CD4-positive, alpha-beta T cell treated with Interleukin-4 for 4 hours (primary cell): ENCODE measurements at regions not wholly inside any gene's neighbourhood (a gene's known extent, or its start where the extent isn't known, plus 50 kb on each side); places are given as distances from the start of the nearest gene placed in this dataset.

Experiments used
- DNase-seq: peaks from one replicate; pipeline ENCODE4 v3.0.0-alpha.2; 2020

DNA sequence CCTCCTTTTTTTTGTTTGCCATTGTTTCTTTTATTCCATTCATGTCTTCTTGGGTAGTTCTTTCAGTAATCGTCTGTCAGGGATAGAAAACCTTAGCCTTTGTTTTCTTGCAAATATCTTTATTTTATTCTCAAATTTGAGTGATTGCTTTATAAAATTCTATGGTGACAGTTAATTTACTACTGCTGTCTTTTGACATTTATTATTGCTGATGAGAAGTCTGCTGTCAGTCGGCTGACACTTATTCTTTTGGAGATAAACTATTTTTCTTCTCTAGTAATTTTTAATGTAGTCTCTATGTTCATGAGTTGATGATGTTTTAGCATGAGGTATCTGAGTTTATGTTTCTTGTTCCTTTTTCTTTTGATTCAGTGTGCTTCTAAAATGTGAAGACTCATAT, 983.8 kb downstream of the TTLL7 start:
- DNase-seq = no peak

DNA sequence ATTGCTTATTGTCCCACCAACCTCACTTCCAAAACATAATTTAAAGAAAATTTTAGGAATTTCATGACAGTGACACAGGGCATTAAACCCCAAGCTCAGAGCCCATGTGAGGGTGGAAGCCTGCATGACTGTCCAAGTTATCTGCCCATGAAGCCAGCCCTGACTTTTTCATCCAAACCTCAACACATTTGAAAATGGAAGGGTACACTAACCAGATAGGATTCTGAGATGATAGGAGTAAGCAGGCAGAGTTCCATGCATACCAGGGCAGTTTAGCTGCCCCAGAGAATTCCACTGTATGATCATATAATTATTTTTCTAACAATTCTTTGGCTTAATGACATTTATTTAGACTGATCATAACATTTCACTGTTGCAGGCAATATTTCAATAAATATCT, 986.0 kb downstream of the TTLL7 start:
- DNase-seq = no peak

GRCh38 chr1:83011265-83011664, 987.7 kb downstream of the TTLL7 start:
- no peak for DNase-seq

GRCh38 chr1:83006271-83006670, 992.7 kb downstream of the TTLL7 start:
- no peak for DNase-seq

DNA sequence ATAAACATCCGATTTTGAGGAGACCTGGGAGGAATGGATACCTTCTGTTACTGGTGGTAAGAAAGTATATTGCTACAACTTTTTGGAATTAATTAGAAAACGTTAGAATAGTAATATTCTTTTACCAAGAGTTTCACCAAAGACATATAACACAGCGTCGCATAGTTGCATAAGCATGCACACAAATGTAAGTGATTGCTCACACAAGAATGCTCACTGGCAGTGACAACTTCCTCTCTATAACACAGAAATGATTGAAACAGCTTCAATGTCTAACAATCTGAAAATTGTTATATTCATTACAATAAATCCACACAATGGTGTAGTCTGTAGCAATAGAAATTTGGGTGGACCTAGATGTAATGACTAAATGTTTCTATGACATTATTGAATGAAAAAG, 998.6 kb downstream of the TTLL7 start:
- no peak for DNase-seq

- no peak for DNase-seq
Measured at GRCh38 chr1:82995951-82996350, 1003.0 kb downstream of the TTLL7 start.

DNA sequence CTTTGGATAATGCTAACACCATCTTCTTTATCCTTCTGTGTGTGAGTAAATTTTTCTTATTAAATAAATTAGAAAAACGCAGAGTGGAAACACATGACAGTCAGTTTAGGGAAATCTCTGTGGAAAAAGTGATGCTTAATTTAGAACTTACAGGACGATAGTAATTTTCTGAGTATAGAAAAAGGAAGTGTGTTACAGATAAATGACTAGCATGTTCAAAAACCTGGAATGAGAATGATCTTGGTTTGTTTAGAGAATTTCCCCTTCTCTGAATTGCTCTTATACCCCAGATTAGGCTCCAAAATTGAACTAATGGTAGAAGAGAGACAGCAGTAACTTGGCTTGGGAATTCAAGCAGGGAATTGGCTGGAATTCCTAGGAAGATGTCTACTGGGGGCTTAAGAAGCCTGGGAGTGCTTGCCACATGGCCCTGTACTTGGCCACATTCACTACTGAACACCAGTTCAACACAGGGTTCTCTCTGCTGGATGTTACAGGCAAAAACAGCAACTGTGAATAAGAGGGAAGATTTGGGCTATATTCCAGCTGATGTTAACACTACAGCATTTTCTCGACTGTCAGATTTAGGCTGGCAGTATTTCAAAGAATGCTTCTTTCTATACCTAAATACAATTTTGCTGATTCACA, 1004.2 kb downstream of the TTLL7 start:
- DNase-seq = no peak

DNA sequence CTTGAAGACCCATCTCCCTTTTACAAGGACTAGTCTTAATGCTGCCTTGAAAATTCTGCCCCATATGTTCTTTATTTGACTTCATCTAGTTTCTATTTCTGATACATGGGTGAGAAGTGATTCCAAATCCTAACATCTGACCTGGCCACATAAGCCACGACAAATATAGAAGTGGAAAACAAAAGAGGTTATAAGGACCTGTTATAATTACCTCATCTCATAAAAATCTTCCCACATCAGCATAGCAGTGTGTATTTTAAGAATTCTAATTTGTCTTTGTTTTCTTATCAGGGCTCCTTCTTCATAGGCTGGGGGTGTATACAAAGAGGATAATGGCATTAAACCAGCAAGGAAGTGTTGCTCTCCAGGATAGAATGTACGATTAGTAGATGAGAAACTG, 1007.4 kb downstream of the TTLL7 start:
- DNase-seq = no peak

- no peak for DNase-seq
Measured at GRCh38 chr1:82979593-82980236, 1019.2 kb downstream of the TTLL7 start.

- no peak for DNase-seq
Measured at GRCh38 chr1:82978461-82979324, 1020.2 kb downstream of the TTLL7 start.

- no peak for DNase-seq
Measured at GRCh38 chr1:82972841-82973553, 1025.9 kb downstream of the TTLL7 start.

DNA sequence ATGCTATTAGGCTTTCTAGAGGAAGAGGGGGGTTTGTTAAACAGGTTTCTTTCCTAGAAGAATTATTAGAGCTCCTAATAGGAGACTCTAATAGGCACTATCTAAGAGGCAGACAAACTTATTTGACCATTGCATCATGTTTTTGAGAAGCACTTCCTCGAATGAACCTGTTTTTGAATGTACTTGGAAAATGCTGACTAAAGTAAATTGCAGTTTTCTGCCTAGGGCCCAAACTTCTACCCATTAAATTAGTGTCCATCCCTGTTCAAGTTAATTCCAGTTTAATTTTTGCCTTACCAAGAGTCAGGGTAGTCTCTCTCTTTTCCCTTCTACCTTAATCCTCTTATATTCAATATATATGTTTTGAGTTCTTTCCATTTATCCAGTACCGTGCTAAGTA, 1029.6 kb downstream of the TTLL7 start:
- DNase-seq = no peak

- no peak for DNase-seq
Measured at GRCh38 chr1:82962658-82963057, 1036.3 kb downstream of the TTLL7 start.

- no peak for DNase-seq
Measured at GRCh38 chr1:82950606-82951200, 1048.2 kb downstream of the TTLL7 start.

- no peak for DNase-seq
Measured at GRCh38 chr1:82948386-82948785, 1050.5 kb downstream of the TTLL7 start.

DNA sequence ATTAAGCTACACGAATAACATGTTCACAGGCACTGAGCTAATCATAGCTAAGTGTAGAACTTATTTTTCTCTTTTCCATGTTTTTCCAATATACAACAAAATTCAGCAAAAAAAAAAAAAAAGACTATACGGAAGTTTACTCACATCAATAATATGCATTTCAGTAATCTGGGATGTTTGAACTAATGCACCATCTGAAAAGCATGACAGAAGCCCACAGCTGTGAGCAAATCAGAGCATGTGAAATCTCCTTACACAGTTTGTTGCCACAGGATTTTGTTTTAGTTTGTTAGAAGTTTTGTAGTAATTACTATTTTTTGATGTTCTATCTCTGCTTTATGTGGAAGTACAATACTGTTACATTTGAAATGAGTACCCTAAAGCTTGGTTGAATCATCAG, 1051.7 kb downstream of the TTLL7 start:
- no peak for DNase-seq

GRCh38 chr1:82946096-82946605, 1052.8 kb downstream of the TTLL7 start:
- DNase-seq = no peak

GRCh38 chr1:82944822-82945221, 1054.1 kb downstream of the TTLL7 start:
- DNase-seq = no peak

DNA sequence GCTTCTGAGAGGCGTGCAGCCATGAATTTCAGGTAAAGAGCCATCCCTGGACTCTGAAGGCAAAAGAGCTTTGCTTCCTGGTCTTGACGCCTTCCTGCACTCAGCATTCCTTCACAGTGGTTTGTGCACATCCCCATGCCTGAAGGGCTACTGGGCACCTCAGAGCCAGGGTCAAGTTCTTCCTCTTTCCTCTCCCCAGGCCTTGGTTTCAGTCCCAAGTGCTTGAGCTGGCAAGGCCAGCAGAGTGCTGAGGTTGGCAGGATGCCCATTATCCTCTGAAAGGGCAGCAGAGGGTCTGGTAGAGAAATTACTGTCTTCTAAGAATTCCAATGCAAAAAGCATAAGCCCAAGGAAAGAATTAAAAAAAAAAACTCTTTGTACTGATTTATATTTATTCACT, 1064.9 kb downstream of the TTLL7 start:
- no peak for DNase-seq

GRCh38 chr1:82932727-82933126, 1066.2 kb downstream of the TTLL7 start:
- no peak for DNase-seq

GRCh38 chr1:82932207-82932606, 1066.7 kb downstream of the TTLL7 start:
- no peak for DNase-seq

DNA sequence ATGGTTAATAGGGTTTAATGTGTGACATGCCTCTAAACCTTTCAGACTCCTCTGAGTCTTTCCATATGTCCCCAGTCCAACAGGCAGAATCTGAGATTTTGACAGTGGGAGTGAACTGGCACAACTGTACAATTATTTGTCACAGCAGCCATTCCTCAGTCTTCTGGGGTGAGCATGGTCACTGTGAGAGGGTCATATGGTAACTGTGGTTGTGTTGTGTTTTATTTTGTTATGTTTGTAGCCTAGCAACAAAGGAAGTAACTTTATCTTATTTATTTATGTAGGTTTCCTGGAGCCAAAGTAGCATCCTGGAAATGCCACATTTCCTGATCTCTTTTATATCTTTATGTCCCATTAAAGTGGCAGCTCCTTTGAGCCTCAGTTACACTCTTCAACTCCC, 1067.9 kb downstream of the TTLL7 start:
- DNase-seq = no peak

- no peak for DNase-seq
Measured at GRCh38 chr1:82927753-82928152, 1071.2 kb downstream of the TTLL7 start.
